ENCODE measurements at regions not wholly inside any gene's neighbourhood (a gene's known extent, or its start where the extent isn't known, plus 50 kb on each side); places are given as distances from the start of the nearest gene placed in this dataset.
A peak's percentile ranks its signal among the peaks of the same experiment; 100 is the strongest.

GRCh38 chr9:22208846-22209585 is 199.9 kb upstream of the CDKN2B start:
- peaks cover 29% of the 10 kb centered on the region for H3K4me1 Mint-ChIP-seq (ENCODE audit: low read depth, unreplicated experiment)
- no peaks in the 10 kb centered on the region for H3K27me3 Mint-ChIP-seq (ENCODE audit: unreplicated experiment)
- H3K4me3 Mint-ChIP-seq (ENCODE audit: low read depth, unreplicated experiment), result no peak overlapping the region
- peak overlapping the region; percentile 33 for H3K27ac Mint-ChIP-seq (ENCODE audit: unreplicated experiment)
- no peak for TF ChIP-seq CTCF (IDR thresholded peaks at IDR 0.05; ENCODE audit: unreplicated experiment)
- peaks cover 10% of the 10 kb centered on the region for H3K36me3 Mint-ChIP-seq (ENCODE audit: insufficient read depth, unreplicated experiment)
- no TSS peak for BruUV-seq (replicated peaks)
- intact Hi-C loops (cut with micrococcal nuclease; ENCODE audit: unreplicated experiment), result no loop called here
- CTCF ChIA-PET, result no interaction called here
- no peak for DNase-seq
- no peaks in the 10 kb centered on the region for H3K9me3 Mint-ChIP-seq (ENCODE audit: low read depth, unreplicated experiment)

- no TSS peak for BruUV-seq (replicated peaks)
- intact Hi-C loops (cut with micrococcal nuclease; ENCODE audit: unreplicated experiment), result loop anchor here (5.0 kb wide), 1 partner anchor 53 kb away; no protein-coding TSS in a partner anchor
- Mint-ChIP-seq H3K4me1 (ENCODE audit: low read depth, unreplicated experiment) (peaks cover 37% of the 10 kb centered on the region), H3K4me3 (ENCODE audit: low read depth, unreplicated experiment) (no peak overlapping the region), H3K27ac (ENCODE audit: unreplicated experiment) (peak overlapping the region; percentile 90), H3K9me3 (ENCODE audit: low read depth, unreplicated experiment) (no peaks in the 10 kb centered on the region), H3K36me3 (ENCODE audit: insufficient read depth, unreplicated experiment) (peaks cover 10% of the 10 kb centered on the region), H3K27me3 (ENCODE audit: unreplicated experiment) (no peaks in the 10 kb centered on the region)
- CTCF ChIA-PET, result no interaction called here
- DNase-seq, result peak; percentile 34
- no peak for TF ChIP-seq CTCF (IDR thresholded peaks at IDR 0.05; ENCODE audit: unreplicated experiment)
Observed at GRCh38 chr9:22210262-22210661, 201.2 kb upstream of the CDKN2B start.

GRCh38 chr9:22210936-22211335 is 201.8 kb upstream of the CDKN2B start:
- Mint-ChIP-seq H3K9me3 (ENCODE audit: low read depth, unreplicated experiment) (no peaks in the 10 kb centered on the region), H3K27ac (ENCODE audit: unreplicated experiment) (peak overlapping the region; percentile 90), H3K4me3 (ENCODE audit: low read depth, unreplicated experiment) (no peak overlapping the region), H3K4me1 (ENCODE audit: low read depth, unreplicated experiment) (peaks cover 37% of the 10 kb centered on the region), H3K36me3 (ENCODE audit: insufficient read depth, unreplicated experiment) (peaks cover 10% of the 10 kb centered on the region), H3K27me3 (ENCODE audit: unreplicated experiment) (no peaks in the 10 kb centered on the region)
- DNase-seq, result no peak
- TSS peak; percentile 41 for BruUV-seq (replicated peaks)
- no peak for TF ChIP-seq CTCF (IDR thresholded peaks at IDR 0.05; ENCODE audit: unreplicated experiment)
- CTCF ChIA-PET, result no interaction called here
- intact Hi-C loops (cut with micrococcal nuclease; ENCODE audit: unreplicated experiment), result loop anchor here (5.0 kb wide), 1 partner anchor 54 kb away; no protein-coding TSS in a partner anchor

- Mint-ChIP-seq H3K27ac (ENCODE audit: unreplicated experiment) (peak overlapping the region; percentile 90), H3K4me1 (ENCODE audit: low read depth, unreplicated experiment) (peaks cover 37% of the 10 kb centered on the region), H3K36me3 (ENCODE audit: insufficient read depth, unreplicated experiment) (peaks cover 10% of the 10 kb centered on the region), H3K4me3 (ENCODE audit: low read depth, unreplicated experiment) (no peak overlapping the region), H3K9me3 (ENCODE audit: low read depth, unreplicated experiment) (no peaks in the 10 kb centered on the region), H3K27me3 (ENCODE audit: unreplicated experiment) (no peaks in the 10 kb centered on the region)
- DNase-seq, result peak; percentile 54
- BruUV-seq (replicated peaks), result no TSS peak
- no peak for TF ChIP-seq CTCF (IDR thresholded peaks at IDR 0.05; ENCODE audit: unreplicated experiment)
- CTCF ChIA-PET, result interaction anchor here (0.6 to 1.5 kb wide), 4 partner anchors 27 to 380 kb away, joined by 3 to 10 read pairs (median 5); no protein-coding TSS in a partner anchor
- intact Hi-C loops (cut with micrococcal nuclease; ENCODE audit: unreplicated experiment), result loop anchor here (5.0 kb wide), 1 partner anchor 54 kb away; no protein-coding TSS in a partner anchor
Observed at GRCh38 chr9:22211588-22212360, 202.7 kb upstream of the CDKN2B start.

All from Calu3 (cell line).